H4 (cell line): ENCODE measurements at regions not wholly inside any gene's neighbourhood (a gene's known extent, or its start where the extent isn't known, plus 50 kb on each side); places are given as distances from the start of the nearest gene placed in this dataset.
"Not testable (repeated sequence)": the region's sequence is repeated elsewhere in the genome, so short reads cannot be mapped to it uniquely, and the experiment has no call there.

Source experiments
- DNase-seq: peaks from one replicate; pipeline ENCODE4 v3.0.0-alpha.2; 2015; ENCODE audit warnings: low spot score

DNA sequence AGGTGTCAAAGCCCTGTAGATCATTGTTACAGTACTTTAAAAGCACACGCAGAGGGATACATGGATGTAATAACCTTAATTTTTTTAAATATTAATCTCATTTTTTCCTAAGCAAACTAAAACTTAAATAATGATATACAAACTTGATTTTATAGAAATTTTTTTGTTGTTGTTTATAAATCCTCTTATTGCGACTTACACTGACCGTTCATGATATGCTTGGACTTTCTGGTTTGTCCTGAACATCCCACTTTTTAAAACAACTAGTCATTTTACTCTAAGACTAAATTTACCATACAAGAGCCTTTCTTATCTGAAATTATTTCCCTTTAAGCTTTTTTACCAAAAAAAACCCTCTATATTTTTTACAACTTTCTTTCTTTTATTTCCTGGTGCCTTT is 2106.0 kb downstream of the PCDH7 start:
- no peak for DNase-seq

DNA sequence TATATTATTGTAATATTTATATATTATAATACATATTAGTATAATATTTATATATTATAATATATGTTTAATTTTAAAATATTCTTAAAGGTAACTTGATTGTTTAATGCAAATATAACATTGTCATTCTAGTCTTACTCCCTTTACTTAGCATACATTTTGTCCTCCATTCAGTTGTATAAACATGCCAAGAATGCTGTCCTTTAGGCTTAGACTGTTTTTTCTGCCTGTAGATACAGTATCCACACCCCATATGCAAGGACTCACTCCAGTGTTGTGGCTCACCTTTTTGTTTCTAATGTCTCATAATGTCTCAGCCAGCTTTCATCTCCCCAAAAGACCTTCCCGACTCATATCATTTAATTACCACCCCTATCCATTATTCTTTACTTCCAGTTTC is 2110.0 kb downstream of the PCDH7 start:
- DNase-seq = no peak

DNA sequence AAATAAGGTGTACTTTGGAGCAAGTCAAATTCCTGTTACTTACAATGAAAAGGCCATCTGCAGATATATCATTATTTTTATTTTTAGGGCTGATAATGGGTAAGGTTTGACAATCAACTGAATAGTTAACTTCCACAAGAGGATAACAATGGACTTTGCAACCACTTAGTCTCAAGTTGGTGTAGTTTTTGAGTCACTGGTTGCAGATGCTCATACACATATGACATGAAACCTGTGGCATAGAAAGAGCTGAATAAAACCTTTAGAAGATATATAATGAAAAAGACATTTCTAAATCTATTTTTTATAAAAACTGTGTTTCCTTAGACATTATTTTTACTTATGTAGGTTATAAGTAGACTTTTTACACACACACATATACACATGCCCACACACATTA is 2110.9 kb downstream of the PCDH7 start:
- no peak for DNase-seq

DNA sequence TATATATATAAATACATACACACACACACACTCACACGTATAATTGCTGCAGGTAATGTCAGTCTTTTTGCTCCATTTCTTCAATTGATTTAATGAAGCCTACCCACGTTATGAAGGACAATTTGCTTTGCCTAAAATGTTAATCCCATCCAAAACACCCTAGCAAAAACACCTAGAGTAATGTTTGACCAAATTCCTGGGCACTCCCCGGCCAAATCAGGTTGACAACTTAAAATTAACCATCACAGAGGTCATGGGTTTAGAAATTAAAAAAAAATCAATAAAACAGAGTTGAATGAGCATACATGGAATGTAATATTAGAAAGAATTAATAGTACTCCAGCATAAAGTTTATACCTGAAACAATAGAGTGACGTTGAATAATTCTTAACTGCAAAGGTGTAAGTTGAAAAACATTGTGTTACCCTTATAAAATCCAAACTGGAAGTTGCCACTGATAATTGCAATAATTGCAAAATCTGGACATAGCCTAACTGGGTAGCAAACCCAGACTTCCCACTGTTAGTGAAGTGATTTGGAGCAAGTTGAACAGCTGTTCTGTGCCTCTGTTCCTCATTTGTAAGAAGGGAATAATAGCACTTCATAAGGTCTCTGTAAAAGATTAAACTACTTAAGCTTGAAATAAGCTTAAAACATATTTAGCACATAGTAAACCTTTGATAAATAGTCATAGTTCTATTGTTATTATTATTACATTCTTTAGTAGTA is 2120.5 kb downstream of the PCDH7 start:
- no peak for DNase-seq

DNA sequence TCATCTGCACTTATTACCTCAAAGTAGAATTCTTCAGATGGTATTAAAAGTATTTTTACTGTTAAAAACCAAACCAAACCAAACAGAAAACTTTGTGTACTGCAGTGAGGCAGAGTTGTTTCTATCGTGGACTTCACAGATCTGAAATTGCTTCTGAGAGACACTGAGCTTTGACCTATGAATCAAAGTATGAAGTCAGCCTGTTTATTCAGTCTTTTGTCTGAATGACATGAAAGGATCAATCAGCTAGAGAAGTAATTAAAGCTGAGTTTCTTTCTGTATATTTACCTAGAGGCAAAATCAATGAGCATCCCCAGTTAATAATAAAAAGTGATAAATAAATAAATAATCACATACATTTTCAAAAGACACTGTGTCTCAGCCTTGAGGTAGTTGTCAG is 2121.0 kb downstream of the PCDH7 start:
- no peak for DNase-seq

DNA sequence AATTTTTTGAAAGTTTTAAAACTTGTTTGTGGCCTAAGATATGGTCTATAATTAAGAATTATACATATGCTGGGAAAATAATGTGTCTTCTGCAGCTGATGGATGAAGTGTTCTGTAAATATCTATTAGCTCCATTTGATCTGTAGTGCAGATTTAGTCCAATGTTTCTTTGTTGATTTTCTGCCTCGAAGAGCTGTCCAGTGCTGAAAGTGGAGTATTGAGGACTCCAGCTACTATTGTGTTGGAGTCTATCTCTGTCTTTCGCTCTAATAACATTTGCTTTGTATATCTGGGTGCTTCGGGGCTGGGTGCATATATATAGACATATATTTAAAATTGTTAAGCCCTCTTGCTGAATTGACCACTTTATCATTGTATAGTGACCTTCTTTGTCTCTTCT is 2127.3 kb downstream of the PCDH7 start:
- DNase-seq = peak; percentile 15

DNA sequence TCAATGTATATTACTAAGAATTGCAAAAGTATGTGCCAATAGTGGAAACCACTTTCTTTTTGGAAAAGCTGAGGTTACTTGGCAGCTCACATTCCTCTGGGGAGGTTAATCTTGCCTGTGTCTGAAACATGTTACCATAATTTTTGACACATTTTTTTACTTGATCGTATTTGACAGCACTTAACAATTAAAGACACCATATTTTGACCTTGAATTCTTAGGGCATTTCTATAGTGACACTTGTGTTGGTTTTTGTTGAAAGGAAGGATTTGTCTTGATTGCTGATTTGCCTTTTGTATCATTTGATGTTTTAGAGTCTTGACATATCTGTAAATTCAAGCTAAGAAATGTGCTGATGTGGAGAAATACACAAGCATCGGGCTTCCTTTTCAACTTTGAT is 2135.5 kb downstream of the PCDH7 start:
- no peak for DNase-seq

DNA sequence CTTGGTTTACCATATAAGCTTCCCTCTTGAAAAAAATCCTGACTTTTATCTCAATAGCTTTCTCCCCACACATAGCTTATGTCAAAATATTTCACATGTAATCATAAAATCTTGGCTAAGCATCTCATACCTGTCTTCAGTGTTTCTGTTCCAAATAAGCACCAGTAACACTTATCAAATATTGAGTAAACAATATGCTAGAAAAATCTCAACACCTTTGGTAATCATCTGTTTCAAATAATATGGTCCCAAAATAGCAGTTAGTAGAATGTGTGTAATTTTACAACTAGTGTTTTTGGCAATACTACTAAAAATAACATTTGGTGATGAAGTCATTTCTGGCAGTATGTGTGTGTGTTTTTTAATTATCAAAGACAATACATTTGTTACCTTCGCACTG is 2138.2 kb downstream of the PCDH7 start:
- DNase-seq = no peak

DNA sequence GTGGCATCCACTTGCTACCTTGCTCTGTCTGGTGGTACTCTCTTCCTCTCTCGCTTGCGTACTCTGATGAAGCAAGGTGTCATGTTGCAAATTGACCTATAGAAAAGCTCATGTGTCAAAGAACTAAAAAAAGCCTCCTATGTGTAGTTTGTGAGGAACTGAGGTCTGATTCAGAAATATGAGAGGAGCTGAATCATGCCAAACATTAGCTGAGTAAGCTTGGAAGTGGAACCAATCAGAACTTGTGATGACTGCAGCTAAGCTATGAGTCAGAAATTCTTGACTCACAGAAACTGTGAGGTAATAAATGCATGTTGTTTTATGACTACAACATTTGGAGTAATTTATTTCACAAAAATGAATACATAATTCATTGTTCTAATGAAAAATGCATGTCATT is 2138.8 kb downstream of the PCDH7 start:
- DNase-seq = peak; percentile 90

DNA sequence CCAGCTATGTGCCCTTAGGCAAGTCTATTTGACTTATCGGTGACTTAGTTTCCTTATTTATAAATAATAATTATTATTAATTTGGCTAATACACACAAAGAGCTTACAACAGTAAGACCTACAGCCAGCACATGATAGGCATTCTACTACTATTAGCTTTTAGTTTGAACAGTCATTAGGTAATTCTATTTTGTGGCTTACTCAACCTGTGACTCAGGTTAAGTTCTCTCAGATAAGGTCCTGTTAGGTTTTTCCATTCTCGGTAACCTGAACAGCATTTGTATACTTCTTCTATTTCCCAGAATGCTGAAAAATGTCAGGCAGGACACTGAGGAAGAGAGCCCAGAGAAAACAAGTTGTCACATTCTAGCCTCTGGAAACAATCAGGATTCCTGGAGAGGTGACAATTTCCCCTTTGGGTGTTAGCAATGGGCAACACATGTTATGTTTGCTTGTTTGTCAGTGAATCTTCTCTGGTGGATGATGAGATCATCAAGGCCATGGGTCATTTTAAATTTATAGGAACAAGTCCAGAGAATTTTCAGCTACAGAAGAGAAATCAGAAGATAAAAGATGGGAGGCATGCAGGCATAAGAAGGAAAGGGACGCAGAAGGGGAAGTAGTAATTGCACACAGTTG is 2144.7 kb downstream of the PCDH7 start:
- no peak for DNase-seq

DNA sequence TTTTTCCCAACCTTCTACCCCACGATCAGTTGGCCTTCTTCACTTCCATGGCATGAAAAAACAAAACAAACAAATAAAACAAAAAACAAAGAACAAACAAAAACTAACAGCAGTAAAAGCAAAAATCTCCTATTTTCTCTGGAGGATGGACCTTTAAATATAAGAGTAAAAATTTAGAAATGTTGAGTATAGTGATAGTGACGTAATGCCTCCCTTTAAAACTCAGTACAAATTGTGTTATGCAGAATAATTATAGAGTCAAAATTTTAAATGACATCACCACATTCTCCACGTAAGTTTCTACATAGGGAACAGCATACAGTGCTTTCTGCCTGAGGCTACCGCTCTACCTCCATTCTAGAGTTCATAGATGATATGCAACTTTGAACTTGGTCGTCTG is 2156.4 kb downstream of the PCDH7 start:
- DNase-seq = no peak

DNA sequence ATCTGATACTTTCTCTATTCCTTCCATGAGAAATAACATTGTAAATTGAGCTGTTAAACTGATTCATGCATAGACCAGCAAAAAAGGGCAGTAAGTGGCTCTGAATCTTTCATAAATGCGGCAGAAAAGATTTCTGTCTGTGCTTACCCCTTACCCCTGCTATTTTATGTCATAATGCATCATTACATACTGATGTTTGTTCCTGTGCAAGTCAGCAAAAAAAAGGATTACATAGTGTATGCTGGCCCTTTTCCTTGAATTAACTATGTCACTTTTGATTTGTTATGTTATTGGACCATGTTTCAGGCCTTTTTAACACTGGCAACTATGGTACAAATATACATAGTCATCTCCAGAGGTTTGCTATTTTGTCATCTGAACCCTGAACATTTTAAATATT is 2159.7 kb downstream of the PCDH7 start:
- DNase-seq = no peak

DNA sequence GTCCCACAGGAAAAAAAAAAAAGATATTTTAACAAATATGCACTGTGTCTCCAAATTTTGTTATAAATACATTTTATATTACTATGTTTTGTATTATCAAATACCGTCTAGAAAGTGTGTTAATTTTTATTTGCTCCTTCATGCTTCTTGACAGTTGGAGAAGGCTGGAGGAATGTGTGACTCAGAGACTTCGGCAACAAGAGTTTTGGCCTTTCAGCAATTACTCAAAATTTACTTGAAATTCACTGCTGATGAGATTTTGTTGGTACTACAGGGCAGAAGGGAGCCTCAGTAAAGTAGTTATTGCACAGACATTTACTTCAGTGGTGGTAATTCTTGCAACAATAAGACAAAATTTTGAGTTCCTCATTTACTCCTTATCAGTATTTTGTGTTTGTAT is 2164.0 kb downstream of the PCDH7 start:
- DNase-seq = no peak

DNA sequence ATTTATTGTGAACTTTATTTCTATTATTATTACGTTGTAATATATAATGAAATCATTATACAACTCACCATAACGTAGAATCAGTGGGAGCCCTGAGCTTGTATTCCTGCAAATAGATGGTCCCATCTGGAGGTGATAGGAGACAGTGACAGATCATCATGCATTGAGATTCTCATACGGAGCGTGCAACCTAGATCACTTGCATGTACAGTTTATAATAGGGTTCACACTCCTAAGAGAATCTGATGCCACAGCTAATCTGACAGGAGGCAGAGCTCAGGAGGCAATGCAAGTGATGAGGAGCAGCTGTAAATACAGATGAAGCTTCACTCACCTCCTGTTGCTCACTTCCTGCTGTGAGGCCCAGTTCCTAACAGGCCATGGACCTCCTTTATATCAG is 2170.2 kb downstream of the PCDH7 start:
- DNase-seq = no peak

DNA sequence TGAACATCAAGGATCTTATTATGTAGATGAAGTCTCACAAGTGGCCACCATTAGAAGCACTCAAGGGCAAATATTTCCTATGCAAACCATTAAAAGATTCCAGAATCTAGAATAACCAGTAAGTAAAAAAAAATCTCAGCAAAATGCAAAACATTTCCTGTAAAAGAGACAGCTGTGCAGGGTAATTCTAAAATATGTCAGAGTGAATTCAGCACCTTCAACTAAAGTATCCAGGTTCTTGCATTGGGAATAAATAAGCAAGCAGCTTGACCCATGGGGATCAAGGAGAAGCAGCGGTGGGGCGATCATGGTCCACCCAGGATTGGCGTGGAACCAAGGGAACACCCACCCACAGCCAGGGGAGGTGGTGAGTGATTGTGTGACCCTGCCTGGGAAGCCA is 2188.9 kb downstream of the PCDH7 start:
- DNase-seq = no peak

DNA sequence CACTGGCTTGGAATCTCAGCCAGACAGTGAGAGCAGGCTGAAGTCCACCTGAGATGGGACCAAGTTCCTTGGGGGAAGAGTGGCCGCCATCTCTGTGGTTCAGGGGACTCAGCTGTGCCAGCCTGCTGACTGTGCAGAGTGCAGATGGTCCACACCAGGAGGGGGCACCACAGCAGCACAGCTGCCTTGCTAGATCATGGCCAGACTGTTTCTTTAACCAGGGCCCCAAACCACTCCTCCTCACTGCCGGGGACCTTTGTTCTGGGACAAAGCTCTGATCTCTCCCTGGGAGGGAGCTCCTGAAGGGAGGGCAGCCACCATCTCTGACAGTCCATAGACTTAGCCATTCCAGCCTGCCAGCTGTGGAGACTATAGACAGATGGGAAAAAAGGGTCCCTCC is 2189.6 kb downstream of the PCDH7 start:
- no peak for DNase-seq

DNA sequence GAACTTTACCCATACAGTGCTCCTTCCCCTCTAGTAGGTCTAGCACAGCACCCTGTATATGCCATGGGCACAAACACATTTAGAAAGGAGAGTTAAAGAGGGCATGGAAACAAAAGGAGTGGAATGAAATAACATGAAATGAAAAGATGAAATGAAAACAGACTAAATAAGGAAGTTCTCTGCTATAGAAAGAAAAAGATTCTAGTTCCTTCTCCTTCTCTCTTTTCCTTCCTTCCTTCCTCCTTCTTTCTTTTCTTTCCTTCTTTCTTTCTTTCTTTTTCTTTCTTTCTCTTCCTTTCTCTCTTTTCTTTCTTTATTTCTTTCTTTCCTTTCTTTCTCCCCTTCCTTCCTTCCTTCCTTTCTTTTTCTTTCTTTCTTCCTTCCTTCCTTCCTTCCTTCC is 2197.4 kb downstream of the PCDH7 start:
- no peak for DNase-seq

DNA sequence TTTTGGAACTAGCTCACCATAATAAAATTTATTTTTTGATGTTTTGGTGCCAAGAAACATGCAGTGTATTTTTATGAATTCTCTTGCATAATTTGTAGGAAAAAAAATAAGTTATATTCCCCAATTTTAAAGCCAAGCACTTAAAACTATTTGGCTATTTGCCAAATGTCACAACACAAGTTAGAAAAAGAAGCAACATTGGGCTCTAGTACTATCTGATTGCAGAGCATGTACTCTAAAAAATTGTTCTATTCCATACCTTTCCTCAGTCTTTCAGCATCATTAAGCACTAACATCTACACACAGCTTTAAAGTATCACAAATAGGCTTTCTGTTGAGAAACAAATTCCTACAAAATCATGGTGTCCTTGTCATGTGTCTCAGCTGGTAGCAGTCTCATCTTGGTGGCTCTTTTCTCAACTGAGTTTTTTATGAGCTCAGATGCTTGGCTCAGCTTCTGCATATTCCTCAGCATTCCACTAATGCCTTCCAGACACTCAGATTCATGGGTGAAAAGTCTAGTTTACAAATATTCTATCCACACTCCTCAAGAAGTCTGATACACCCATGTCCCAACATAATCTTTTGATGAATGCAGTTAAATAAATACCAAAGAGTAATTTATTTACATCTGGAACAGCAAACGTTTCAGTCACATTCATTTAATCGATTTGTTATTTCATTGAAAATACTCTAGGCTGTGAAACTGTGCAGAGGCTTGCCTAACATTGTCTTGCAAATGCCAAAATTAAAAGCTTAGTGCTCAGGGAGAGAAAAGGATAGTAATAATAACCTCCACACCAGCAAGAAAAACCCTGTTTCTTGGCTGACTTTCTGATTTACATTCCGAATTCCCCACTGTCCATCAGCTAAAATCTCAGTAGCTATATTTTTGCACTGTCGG is 2209.9 kb downstream of the PCDH7 start:
- DNase-seq = no peak

DNA sequence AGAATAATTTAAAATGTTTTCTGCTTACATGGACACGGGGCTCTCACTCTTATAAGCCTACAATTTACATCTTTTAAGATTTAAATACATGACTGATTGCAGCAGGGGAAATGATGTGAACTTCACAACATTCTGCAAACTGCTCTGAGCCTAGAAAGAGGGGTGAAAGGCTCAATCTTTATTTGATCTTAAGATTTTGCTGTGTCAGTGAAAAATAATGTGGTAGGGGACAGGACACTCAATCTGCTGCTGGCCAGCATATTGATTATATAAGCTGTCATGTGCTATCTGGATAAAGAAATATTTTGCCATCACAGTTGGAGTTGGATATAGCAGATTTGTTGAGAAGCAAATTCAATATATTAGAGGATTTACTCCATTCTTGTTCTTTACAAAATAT is 2210.5 kb downstream of the PCDH7 start:
- DNase-seq = no peak

DNA sequence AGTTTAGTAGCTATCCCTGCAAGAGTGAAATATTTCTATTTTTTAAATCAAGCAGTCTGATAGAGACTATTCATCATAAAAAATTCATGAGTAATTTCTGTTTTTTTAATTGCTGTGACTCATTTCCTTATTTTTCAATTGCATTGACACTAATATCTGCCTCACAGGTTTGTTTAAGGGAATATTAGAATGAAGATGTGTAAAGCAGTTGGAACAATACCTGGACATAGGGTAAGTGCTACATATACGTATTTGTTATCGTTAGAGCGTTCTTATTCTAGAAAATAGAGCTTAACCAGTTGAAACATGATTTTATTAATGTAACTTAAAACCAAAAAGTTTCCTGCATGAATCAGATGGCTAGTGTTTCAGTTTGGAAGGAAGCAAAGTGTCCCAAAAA is 2211.3 kb downstream of the PCDH7 start:
- DNase-seq = no peak

DNA sequence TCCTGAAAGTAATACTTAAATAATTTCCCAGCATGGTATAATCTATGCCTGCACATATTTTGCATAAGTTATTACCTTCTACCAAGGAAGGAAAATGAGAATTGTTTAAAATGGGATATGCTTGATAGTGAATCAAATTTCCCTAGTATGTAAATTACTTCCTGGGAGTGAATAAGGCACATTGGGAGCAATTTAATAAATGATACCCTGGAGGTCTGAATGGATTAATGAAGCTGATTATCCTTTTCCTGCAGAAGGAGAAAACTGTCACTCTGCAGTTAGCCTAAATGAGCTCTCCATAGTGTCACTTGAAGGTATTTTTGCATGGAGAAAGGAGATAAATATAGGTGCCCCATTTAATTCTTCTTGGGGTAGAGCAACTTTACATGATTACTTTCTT is 2212.0 kb downstream of the PCDH7 start:
- DNase-seq = no peak

DNA sequence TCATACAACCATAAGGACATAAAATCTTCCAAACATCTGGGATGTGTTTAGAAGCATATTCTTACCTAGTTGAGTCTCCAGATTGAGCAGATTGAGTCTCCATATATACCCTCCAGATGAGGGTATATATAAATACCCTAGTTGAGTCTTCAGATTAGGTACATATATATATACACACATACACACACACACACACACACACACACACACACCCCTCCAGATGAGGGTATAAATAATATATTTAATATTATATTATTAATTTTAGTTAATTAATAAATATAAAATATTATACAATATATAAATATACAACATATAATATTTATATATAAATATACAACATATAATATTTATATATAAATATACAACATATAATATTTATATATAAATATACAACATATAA is 2219.1 kb downstream of the PCDH7 start:
- DNase-seq = not testable (repeated sequence)

DNA sequence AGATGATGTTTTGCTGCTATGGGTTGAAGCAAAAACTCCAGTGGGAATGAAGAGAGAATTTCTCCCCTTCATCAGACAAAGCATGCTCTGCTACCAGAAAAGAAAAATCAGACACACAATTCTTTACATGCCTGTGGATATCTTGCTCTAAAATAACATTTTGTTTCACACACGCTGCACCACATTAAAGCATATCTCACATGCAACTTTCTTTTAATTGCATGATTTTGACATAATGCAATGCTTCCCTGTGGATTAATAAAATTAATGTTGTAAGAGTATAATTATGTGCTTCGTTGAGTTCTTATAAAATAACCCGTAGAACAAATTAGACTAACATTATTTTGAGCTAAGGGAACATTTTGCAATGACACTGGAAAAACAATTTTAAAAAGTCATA is 2230.7 kb downstream of the PCDH7 start:
- DNase-seq = no peak
